CD4-positive, alpha-beta T cell treated with Interleukin-15 for 1 hour (primary cell): ENCODE measurements at regions not wholly inside any gene's neighbourhood (a gene's known extent, or its start where the extent isn't known, plus 50 kb on each side); places are given as distances from the start of the nearest gene placed in this dataset.

Source experiments
- DNase-seq: peaks from one replicate; pipeline ENCODE4 v3.0.0-alpha.2; 2020

GRCh38 chr1:168454211-168454815 is 89.5 kb downstream of the XCL2 start:
- no peak for DNase-seq

- DNase-seq, result no peak
These were observed 90.7 kb downstream of the XCL2 start for GRCh38 chr1:168453056-168453455.

GRCh38 chr1:168452329-168452728 is 91.5 kb downstream of the XCL2 start:
- DNase-seq, result no peak

GRCh38 chr1:168447871-168448270 is 95.9 kb downstream of the XCL2 start:
- DNase-seq, result no peak

- no peak for DNase-seq
These were observed 97.7 kb downstream of the XCL2 start for GRCh38 chr1:168446081-168446480.

- DNase-seq, result peak; percentile 35
These were observed 99.9 kb downstream of the XCL2 start for GRCh38 chr1:168443899-168444298.

GRCh38 chr1:168443356-168443755 is 100.4 kb downstream of the XCL2 start:
- DNase-seq, result no peak

DNA sequence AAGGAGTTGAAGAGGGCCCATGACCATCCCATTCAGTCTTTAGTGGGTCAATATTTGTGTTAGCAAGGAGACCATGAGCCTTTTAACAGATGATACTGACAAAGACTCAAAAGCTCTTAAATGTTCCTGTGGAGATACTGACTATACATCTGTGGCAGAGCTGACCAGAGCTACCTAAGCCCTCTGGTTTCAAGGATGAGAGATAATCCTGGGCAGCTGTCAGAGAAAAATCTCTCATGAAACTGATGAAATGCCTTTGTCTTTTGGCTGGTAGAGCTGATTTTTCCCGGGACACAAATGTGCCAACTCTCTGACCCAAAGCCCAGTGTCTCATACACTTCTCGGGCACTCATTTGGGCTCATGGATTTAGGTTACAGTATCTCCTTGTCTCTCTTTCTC is 100.9 kb downstream of the XCL2 start:
- DNase-seq, result no peak

- DNase-seq, result no peak
These were observed 102.1 kb downstream of the XCL2 start for GRCh38 chr1:168441745-168442144.

DNA sequence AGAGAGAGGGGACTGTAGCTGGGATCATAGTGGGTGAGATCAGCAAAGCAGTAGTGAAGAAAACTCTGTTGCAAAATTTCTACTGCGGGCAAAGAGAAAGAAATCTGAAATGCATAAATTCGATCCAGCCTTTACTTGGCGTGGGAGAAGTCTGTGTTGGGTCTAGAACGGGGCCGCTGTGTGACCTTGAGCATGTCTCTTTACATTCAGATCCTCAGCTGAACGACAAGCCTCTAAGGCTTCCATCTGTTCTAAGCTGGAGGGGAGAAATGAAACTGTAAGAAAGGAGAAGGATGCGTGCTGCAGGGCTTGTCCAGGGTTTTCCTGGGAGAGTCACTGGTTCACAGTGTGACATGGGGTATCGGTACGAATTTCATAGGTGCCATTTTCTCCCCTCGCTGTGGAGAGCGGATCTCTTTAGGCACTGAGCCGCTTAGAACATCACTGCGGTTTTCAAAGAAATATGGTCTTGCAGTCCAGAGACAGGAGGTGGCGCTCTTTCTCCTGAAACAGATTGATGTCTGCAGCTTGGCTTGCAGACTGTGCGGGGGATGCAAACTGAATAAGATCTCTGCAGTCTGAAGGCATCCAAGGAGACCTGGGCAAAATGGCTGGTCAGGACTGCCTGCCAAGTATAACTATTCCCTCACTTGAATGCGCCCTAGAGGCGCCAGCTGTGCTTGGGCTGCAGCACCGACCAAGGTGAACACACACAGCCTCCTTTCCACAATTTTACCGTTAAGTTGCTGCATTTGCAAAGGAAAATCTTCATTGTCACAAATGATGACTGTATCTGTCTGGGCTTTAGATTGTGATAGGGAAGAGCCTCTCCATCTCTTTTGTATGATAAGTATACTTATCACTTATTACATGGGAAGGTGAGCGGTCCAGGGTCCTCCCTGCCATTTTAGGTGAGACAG is 104.1 kb downstream of the XCL2 start:
- DNase-seq, result peak; percentile 80

DNA sequence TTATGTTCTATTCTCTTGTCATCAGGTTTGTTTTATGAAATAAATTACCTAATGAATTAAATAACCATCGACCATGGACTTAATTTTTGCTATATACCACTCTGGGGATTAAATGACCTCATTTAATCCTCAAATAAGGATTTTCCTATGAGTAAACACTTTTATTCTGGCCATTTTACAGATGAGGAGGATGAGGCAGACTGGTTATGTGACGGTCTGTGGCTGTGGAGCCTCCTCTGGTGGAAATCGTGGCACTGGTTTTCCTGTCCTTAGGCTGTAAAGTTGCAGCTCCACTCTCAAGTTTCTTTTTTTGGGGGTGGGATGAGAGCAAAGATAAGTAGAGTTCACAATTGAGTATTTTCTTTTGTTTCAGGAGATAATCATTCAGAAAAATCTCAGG is 105.2 kb downstream of the XCL2 start:
- DNase-seq, result no peak

DNA sequence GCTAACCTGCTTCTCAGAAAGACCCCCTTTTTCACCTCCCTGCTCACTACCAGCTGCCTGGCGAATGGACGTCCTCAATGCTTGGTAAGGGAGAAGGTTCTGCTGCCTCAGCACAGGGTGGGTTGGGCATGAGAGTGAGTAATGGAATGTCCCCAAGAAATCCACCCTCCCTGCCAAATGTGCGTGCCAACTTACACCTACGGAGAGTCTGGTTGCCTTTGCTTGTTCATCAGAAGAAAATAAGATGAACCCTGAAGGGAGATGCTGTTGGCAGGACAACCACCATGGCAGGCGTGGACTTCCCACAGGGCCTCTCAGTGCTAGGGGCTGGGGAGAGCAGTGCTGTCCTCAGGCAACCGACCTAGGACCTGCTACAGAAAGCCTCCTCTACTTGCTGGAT is 106.0 kb downstream of the XCL2 start:
- DNase-seq, result no peak

GRCh38 chr1:168435439-168435838 is 108.4 kb downstream of the XCL2 start:
- DNase-seq, result no peak

- no peak for DNase-seq
These were observed 110.6 kb downstream of the XCL2 start for GRCh38 chr1:168433238-168433637.

DNA sequence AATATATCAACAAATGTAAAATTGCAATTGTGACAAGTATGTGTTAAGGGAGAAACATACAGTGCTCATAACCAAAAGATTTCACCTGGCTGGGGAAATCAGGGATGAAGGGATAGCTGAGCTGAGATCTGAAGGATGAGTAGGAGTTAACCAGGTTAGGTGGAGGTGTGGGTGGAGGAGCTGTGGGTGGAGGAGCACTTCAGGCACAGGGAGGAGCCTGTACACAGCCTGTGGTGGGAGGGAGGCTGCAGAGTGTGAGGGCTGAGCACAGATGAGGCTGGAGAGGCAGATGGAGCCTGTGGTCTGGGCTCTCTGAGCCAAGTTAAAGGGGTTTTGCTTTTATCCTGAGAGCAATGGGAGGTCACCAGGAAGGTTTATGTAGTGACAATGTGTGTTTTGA is 111.9 kb downstream of the XCL2 start:
- DNase-seq, result no peak

- no peak for DNase-seq
These were observed 113.5 kb downstream of the XCL2 start for GRCh38 chr1:168430321-168430720.

GRCh38 chr1:168428063-168428731 is 115.6 kb downstream of the XCL2 start:
- no peak for DNase-seq

DNA sequence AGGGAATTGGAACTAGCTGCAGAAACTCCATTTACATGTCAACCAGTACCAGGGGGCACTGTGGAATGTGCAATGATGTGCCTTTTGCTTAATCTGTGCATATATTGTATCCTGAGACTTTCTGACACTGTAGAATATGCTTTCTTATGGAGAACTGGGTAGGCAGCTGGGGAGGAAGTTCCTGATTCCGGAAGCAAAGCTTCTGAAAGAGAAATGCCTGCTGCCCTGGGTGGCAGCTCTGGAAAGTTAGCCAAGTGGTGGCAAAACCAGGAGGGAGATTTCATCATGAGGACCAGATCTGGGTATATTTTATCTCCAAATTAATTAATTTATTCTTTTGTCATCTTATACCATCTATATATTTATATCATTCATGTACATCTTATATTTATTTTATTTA is 116.7 kb downstream of the XCL2 start:
- DNase-seq, result no peak

- no peak for DNase-seq
These were observed 119.5 kb downstream of the XCL2 start for GRCh38 chr1:168424281-168424680.

DNA sequence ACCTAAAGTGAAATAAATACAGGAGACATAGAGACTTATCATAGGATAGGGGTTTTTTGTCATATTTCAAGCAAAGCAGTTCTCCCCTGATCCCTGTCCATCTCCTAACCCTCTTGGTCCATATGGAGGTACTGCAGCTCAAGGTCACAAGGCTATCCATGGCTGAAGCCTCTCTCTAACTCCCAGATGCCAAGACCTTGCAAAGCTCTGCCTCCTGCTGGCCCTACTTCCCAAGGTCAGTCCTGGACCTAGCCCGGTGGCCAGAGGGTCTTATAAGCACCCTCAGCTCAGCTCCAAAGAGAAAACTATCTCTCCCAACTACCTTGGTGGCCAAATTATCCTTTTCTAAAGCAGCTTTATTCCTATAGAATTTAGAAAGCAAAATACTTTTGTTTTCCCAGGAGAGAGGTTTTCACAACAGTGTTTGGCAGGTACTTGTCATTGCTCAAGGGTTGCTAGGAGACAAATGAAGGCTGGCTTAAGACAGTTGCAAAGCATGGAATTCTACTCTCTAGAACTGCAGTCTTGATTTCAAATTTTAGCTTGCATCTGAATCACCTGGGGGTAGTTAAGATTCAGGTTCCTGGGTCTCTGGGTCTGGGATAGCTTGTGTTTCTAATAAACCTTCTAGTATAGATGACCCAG is 121.5 kb downstream of the XCL2 start:
- no peak for DNase-seq

DNA sequence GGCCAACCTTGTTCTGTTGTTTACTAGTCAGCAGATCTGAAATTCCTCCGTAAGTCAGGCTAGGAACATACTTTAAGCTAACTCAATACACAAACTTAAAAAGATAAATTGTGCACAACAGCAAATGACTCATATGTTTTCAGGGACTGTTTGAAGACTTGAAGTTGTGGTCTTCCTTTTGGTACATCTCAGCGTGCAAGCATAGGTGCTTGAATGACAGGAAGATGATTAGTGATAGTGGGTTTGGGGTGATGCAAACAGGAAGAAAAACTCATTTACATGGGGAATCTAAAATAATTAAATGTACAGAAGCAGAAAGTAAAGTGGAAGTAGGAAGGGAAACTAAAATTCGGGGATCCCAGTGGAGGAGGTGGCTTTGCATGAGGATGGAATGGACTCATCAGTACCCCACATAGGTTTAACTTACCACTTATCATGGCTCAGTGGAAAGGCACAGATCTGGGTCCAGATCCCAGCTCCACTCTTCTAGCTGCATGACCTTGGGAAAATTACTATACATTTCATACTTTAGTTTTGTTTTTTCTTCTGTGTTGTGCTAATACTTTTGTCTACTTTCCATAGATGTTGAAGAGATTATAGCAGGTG is 122.3 kb downstream of the XCL2 start:
- no peak for DNase-seq

DNA sequence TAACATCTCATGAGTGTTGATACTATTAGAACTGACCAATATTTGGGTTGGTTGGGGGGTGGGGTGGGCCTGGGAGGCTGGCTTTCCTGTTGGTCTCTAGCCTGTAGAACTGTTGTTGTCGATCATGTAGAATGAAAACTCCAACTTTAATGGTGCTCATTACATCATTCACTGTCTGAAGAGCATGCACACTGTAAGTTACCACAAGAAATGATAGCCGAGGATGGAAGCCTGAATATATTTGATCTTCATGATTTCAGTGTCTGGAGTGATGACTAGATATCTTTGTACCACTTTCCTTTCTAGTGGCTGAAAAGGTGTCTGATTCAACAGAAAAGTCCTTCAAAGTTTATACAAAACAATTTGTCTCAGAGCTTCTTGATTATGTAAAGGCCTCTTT is 123.6 kb downstream of the XCL2 start:
- no peak for DNase-seq

DNA sequence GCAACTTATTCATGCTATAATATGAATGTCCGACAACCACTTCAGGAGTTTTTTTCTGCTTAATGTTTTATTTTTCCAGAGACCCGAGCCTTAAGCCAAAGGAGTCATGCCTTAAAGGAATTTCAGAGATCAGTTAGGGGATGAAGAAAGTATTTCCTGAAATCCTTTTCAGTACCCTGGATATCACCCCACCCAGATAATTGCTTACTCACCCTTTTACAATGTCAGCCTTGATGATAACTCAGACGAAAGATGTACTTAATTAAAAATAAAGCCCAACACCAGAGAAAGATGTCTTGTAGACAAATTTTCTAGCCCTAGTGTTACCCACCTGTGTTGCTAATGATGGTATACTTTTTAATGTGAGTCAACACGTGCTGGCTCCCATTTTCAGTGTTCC is 124.1 kb downstream of the XCL2 start:
- DNase-seq, result no peak
